Fibroblast of pulmonary artery (primary cell): ENCODE measurements at regions not wholly inside any gene's neighbourhood (a gene's known extent, or its start where the extent isn't known, plus 50 kb on each side); places are given as distances from the start of the nearest gene placed in this dataset.

Experiments used
- DNase-seq: peaks from one replicate; pipeline ENCODE4 v3.0.0-alpha.2; 2010; ENCODE audit warnings: low read depth
- H3K4me3 ChIP-seq: replicated peaks from 2 replicates; pipeline ENCODE4 v1.5.1; 2011; ENCODE audit warnings: low read depth, mild to moderate bottlenecking, control low read depth, low read length, moderate library complexity
- CTCF ChIP-seq: IDR thresholded peaks from 2 replicates; pipeline ENCODE4 v1.5.1; 2011; ENCODE audit warnings: mild to moderate bottlenecking, control low read depth, low read length, inconsistent platforms; ENCODE audit errors: missing control alignments

GRCh38 chr2:175580652-175581051 is 399.1 kb upstream of the ATP5MC3 start:
- no peak for TF ChIP-seq CTCF
- no peak overlapping the region for H3K4me3 ChIP-seq
- DNase-seq = no peak

- no peak for TF ChIP-seq CTCF
- no peak for DNase-seq
- no peak overlapping the region for H3K4me3 ChIP-seq
Observed at GRCh38 chr2:175579646-175580045, 398.1 kb upstream of the ATP5MC3 start.

- no peak overlapping the region for H3K4me3 ChIP-seq
- no peak for DNase-seq
- TF ChIP-seq CTCF = no peak
Observed at GRCh38 chr2:175577368-175577970, 396.0 kb upstream of the ATP5MC3 start.

- no peak overlapping the region for H3K4me3 ChIP-seq
- no peak for TF ChIP-seq CTCF
- no peak for DNase-seq
Observed at GRCh38 chr2:175576875-175577274, 395.4 kb upstream of the ATP5MC3 start.

GRCh38 chr2:175576270-175576669 is 394.8 kb upstream of the ATP5MC3 start:
- no peak for DNase-seq
- no peak for TF ChIP-seq CTCF
- no peak overlapping the region for H3K4me3 ChIP-seq

- no peak overlapping the region for H3K4me3 ChIP-seq
- DNase-seq = no peak
- TF ChIP-seq CTCF = no peak
Observed at GRCh38 chr2:175575346-175576258, 394.1 kb upstream of the ATP5MC3 start.

GRCh38 chr2:175574069-175574468 is 392.6 kb upstream of the ATP5MC3 start:
- no peak overlapping the region for H3K4me3 ChIP-seq
- no peak for TF ChIP-seq CTCF
- no peak for DNase-seq
